H9 (cell line): ENCODE measurements at regions not wholly inside any gene's neighbourhood (a gene's known extent, or its start where the extent isn't known, plus 50 kb on each side); places are given as distances from the start of the nearest gene placed in this dataset.
A peak's percentile ranks its signal among the peaks of the same experiment; 100 is the strongest.
"Not testable (repeated sequence)": the region's sequence is repeated elsewhere in the genome, so short reads cannot be mapped to it uniquely, and the experiment has no call there.

ENCODE experiments used
- DNase-seq: peaks from one replicate; pipeline ENCODE4 v3.0.0-alpha.2; 2017
- H2AFZ ChIP-seq: one replicate; pipeline ENCODE4 v1.6.1; 2013; ENCODE audit warnings: mild to moderate bottlenecking, low read length, control low read depth, moderate library complexity
- H2AK5ac ChIP-seq: 2 replicates; pipeline ENCODE4 v1.6.1; 2013; ENCODE audit warnings: low read length, control low read depth, mixed read lengths; ENCODE audit not compliant: insufficient read length
- H2BK120ac ChIP-seq: one replicate; pipeline ENCODE4 v1.6.1; 2013; ENCODE audit warnings: low read depth, mild to moderate bottlenecking, low read length, control low read depth, inconsistent platforms; ENCODE audit not compliant: poor library complexity, severe bottlenecking
- H2BK12ac ChIP-seq: 2 replicates; pipeline ENCODE4 v1.6.1; 2013; ENCODE audit warnings: low read length, control low read depth, mixed read lengths, low read depth; ENCODE audit not compliant: insufficient read length
- H2BK15ac ChIP-seq: 2 replicates; pipeline ENCODE4 v1.6.1; 2013; ENCODE audit warnings: low read depth, low read length, control low read depth
- H2BK20ac ChIP-seq: one replicate; pipeline ENCODE4 v1.6.1; 2013; ENCODE audit warnings: low read depth, mild to moderate bottlenecking, low read length, control low read depth, inconsistent platforms; ENCODE audit not compliant: poor library complexity, severe bottlenecking
- H2BK5ac ChIP-seq: 2 replicates; pipeline ENCODE4 v1.6.1; 2013; ENCODE audit warnings: low read length, control low read depth, mixed read lengths; ENCODE audit not compliant: insufficient read length
- H3K14ac ChIP-seq: 2 replicates; pipeline ENCODE4 v1.6.1; 2013; ENCODE audit warnings: low read length, control low read depth; ENCODE audit not compliant: insufficient read depth
- H3K18ac ChIP-seq: 2 replicates; pipeline ENCODE4 v1.6.1; 2013; ENCODE audit warnings: low read depth, mild to moderate bottlenecking, mixed read lengths, low read length, control low read depth; ENCODE audit not compliant: insufficient read length
- H3K23ac ChIP-seq: 2 replicates; pipeline ENCODE4 v1.6.1; 2013; ENCODE audit warnings: low read length, control low read depth, mixed read lengths, low read depth; ENCODE audit not compliant: insufficient read length
- H3K23me2 ChIP-seq: 2 replicates; pipeline ENCODE4 v1.6.1; 2013; ENCODE audit warnings: low read depth, mild to moderate bottlenecking, mixed read lengths, low read length, control low read depth; ENCODE audit not compliant: insufficient read length, poor library complexity, severe bottlenecking
- H3K27ac ChIP-seq: 2 replicates; pipeline ENCODE4 v1.5.1; 2013; ENCODE audit warnings: low read length, control low read depth, mixed read lengths, low read depth; ENCODE audit not compliant: insufficient read length
- H3K27me3 ChIP-seq: 2 replicates; pipeline ENCODE4 v1.6.1; 2013; ENCODE audit warnings: low read length, control low read depth, inconsistent platforms; ENCODE audit not compliant: insufficient read depth
- H3K4ac ChIP-seq: 2 replicates; pipeline ENCODE4 v1.6.1; 2013; ENCODE audit warnings: low read depth, mild to moderate bottlenecking, control low read depth, inconsistent platforms, low read length, moderate library complexity
- H3K4me1 ChIP-seq: 2 replicates; pipeline ENCODE4 v1.6.1; 2013; ENCODE audit warnings: low read length, control low read depth, inconsistent platforms; ENCODE audit not compliant: insufficient read depth
- H3K4me2 ChIP-seq: 2 replicates; pipeline ENCODE4 v1.6.1; 2013; ENCODE audit warnings: low read length, control low read depth, mixed read lengths; ENCODE audit not compliant: insufficient read length, insufficient read depth
- H3K56ac ChIP-seq: 2 replicates; pipeline ENCODE4 v1.6.1; 2013; ENCODE audit warnings: low read depth, mild to moderate bottlenecking, mixed read lengths, low read length, control low read depth; ENCODE audit not compliant: insufficient read length
- H3K79me1 ChIP-seq: 2 replicates; pipeline ENCODE4 v1.6.1; 2013; ENCODE audit warnings: low read depth, mild to moderate bottlenecking, moderate library complexity, low read length, control low read depth, inconsistent platforms; ENCODE audit not compliant: insufficient read depth, poor library complexity, severe bottlenecking
- H3K79me2 ChIP-seq: 2 replicates; pipeline ENCODE4 v1.6.1; 2013; ENCODE audit warnings: low read length, control low read depth, inconsistent platforms; ENCODE audit not compliant: insufficient read depth
- H3K9ac ChIP-seq: 2 replicates; pipeline ENCODE4 v1.6.1; 2013; ENCODE audit warnings: low read length, control low read depth, mixed read lengths; ENCODE audit not compliant: insufficient read length; ENCODE audit errors: extremely low read depth
- H3K9me3 ChIP-seq: one replicate; pipeline ENCODE4 v1.6.1; 2013; ENCODE audit warnings: low read depth, low read length, inconsistent platforms; ENCODE audit not compliant: control insufficient read depth
- H3T11ph ChIP-seq: one replicate; pipeline ENCODE4 v1.6.1; 2013; ENCODE audit warnings: mild to moderate bottlenecking, low read length, control low read depth, inconsistent platforms
- H4K20me1 ChIP-seq: one replicate; pipeline ENCODE4 v1.6.1; 2013; ENCODE audit not compliant: control insufficient read depth, insufficient read length, insufficient read depth
- H4K5ac ChIP-seq: 2 replicates; pipeline ENCODE4 v1.6.1; 2013; ENCODE audit warnings: low read depth, mild to moderate bottlenecking, mixed read lengths, low read length, control low read depth; ENCODE audit not compliant: insufficient read length
- H4K8ac ChIP-seq: replicated peaks from 2 replicates; pipeline ENCODE4 v1.6.1; 2013; ENCODE audit warnings: low read length, control low read depth, mixed read lengths, low read depth; ENCODE audit not compliant: insufficient read length
- H4K91ac ChIP-seq: 2 replicates; pipeline ENCODE4 v1.6.1; 2013; ENCODE audit warnings: low read depth, mild to moderate bottlenecking, moderate library complexity, mixed read lengths, low read length, control low read depth; ENCODE audit not compliant: insufficient read length
- H3K27ac Mint-ChIP-seq, 3 experiments: 2 replicates in 2 of 3; 3 replicates in 1 of 3; pipeline ENCODE4 v1.8.0; 2020 to 2021; ENCODE audit warnings: mixed read lengths in 3 of 3, mild to moderate bottlenecking in 1 of 3, moderate library complexity in 1 of 3
- H3K27me3 Mint-ChIP-seq: 2 replicates; pipeline ENCODE4 v1.8.0; 2021; ENCODE audit warnings: low read depth, mild to moderate bottlenecking, moderate library complexity, mixed read lengths
- H3K36me3 Mint-ChIP-seq, 3 experiments: 2 replicates in 2 of 3; 3 replicates in 1 of 3; pipeline ENCODE4 v1.8.0; 2020 to 2021; ENCODE audit warnings: low read depth in 3 of 3, mixed read lengths in 3 of 3; ENCODE audit not compliant: insufficient read depth in 1 of 3
- H3K4me1 Mint-ChIP-seq, 2 experiments: 2 replicates each; pipeline ENCODE4 v1.8.0; 2020; ENCODE audit warnings: mixed read lengths in 2 of 2
- H3K4me3 Mint-ChIP-seq, 2 experiments: 2 replicates in 1 of 2; 3 replicates in 1 of 2; pipeline ENCODE4 v1.8.0; 2020 to 2021; ENCODE audit warnings: mild to moderate bottlenecking in 2 of 2, mixed read lengths in 2 of 2, moderate library complexity in 1 of 2
- H3K9me3 Mint-ChIP-seq, 2 experiments: 2 replicates in 1 of 2; 3 replicates in 1 of 2; pipeline ENCODE4 v1.8.0; 2020; ENCODE audit warnings: mild to moderate bottlenecking in 2 of 2, mixed read lengths in 2 of 2, moderate library complexity in 1 of 2
- WGBS: extraction: QIAGEN DNeasy Blood & Tissue Kit; methylation state at CpG from one replicate; pipeline ENCODE4 v1.1.7; 2013; ENCODE audit warnings: missing lambda C conversion rate, low lambda C conversion rate, mixed read lengths; ENCODE audit not compliant: insufficient read length; ENCODE audit errors: extremely low coverage; 5-methylcytosine and 5-hydroxymethylcytosine counted together
- TF ChIP-seq, protein P1 (sequence below): fragments of 200-600 bp; sonication (generic); conservative IDR thresholded peaks from 3 replicates; pipeline ENCODE4 v1.8.0; 2021; ENCODE audit warnings: antibody characterized with exemption, mild to moderate bottlenecking

DNA sequence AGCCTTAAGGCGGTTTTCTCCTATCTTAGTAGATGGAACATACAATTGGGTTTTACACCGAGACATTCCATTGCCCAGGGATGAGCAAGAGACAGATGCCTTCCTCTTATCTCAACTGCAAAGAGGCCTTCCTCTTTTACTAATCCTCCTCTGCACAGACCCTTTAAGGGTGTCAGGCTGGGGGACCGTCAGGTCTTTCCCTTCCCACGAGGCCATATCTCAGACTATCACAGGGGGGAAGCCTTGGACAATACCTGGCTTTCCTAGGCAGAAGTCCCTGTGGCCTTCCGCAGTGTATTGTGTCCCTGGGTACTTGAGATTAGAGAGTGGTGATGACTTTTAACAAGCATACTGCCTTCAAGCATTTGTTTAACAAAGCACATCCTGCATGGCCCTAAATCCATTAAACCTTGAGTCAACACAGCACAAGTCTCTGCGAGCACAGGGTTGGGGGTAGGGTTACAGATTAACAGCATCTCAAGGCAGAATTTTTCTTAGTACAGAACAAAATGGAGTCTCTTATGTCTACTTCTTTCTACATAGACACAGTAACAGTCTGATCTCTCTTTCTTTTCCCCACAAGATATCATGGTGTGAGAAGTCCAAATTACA lies 874.1 kb downstream of the RAPGEF2 start:
- H2BK5ac ChIP-seq, H2AK5ac ChIP-seq, H3K79me1 ChIP-seq, H4K20me1 ChIP-seq, H3K4me2 ChIP-seq, H3K23ac ChIP-seq, H2BK120ac ChIP-seq, H3K18ac ChIP-seq, H4K5ac ChIP-seq, H3K79me2 ChIP-seq, H3K27me3 Mint-ChIP-seq, H2BK12ac ChIP-seq, H3K4ac ChIP-seq, H3K9ac ChIP-seq, H3K4me3 Mint-ChIP-seq, H3K14ac ChIP-seq, H2AFZ ChIP-seq, H3K4me1 ChIP-seq, H3K56ac ChIP-seq, H2BK20ac ChIP-seq, H2BK15ac ChIP-seq, H4K91ac ChIP-seq, H3T11ph ChIP-seq, H3K27ac ChIP-seq, H3K9me3 ChIP-seq, H3K27me3 ChIP-seq, H3K23me2 ChIP-seq, H4K8ac ChIP-seq: not testable (repeated sequence)
- DNase-seq = peak; percentile 43
- Mint-ChIP-seq H3K36me3 (peaks cover 21 to 24% (median 22%) of the 10 kb centered on the region in 3 experiments), H3K9me3 (peaks cover 21 to 29% of the 10 kb centered on the region in 2 experiments), H3K4me1 (peaks cover 43 to 54% of the 10 kb centered on the region in 2 experiments), H3K27ac (peak overlapping the region; percentile 47 to 89 (median 83); a peak in 6 of 7 replicates)
- TF ChIP-seq, protein P1, sequence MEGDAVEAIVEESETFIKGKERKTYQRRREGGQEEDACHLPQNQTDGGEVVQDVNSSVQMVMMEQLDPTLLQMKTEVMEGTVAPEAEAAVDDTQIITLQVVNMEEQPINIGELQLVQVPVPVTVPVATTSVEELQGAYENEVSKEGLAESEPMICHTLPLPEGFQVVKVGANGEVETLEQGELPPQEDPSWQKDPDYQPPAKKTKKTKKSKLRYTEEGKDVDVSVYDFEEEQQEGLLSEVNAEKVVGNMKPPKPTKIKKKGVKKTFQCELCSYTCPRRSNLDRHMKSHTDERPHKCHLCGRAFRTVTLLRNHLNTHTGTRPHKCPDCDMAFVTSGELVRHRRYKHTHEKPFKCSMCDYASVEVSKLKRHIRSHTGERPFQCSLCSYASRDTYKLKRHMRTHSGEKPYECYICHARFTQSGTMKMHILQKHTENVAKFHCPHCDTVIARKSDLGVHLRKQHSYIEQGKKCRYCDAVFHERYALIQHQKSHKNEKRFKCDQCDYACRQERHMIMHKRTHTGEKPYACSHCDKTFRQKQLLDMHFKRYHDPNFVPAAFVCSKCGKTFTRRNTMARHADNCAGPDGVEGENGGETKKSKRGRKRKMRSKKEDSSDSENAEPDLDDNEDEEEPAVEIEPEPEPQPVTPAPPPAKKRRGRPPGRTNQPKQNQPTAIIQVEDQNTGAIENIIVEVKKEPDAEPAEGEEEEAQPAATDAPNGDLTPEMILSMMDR = peak; percentile 25; the same call in 1 of the 3 replicates
- WGBS = no CpG with 5 or more reads among the region's 6 CpGs
